ENCODE measurements at regions not wholly inside any gene's neighbourhood (a gene's known extent, or its start where the extent isn't known, plus 50 kb on each side); places are given as distances from the start of the nearest gene placed in this dataset.

DNA sequence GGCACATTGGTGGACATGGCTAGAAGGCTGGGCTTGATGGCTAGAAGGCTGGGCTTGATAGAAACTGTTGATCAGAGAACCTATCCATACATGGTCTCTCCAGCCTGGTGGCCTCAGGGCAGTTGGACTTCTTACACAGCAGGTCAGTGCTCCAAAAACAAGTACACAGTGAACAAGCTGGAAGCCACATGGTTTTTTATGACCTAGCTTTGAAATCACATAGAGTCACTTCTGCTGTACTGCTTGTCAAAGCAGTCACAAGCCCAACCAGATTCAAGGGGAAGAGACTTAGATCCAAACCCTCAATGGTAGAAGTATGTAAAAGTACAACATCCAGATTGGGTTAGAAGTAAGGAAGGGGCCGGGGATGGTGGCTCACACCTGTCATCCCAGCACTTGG lies 89.4 kb upstream of the HES1 start:
- Histone ChIP-seq H3K4me3 (no peak overlapping the region), H3K27me3 (replicated peaks in 1 of 7) (no peaks in the 10 kb centered on the region), H3K27ac (peak overlapping the region in 6 of 8 donors; percentile 35 to 78 (median 66)), H3K36me3 (no peaks in the 10 kb centered on the region), H3K4me1 (peaks cover 6 to 20% (median 17%) of the 10 kb centered on the region in 6 donors), H3K9me3 (peaks cover 6 to 18% (median 14%) of the 10 kb centered on the region in 8 donors)
- WGBS, 5 donors = 67 to 95% (median 88%) methylated on average over 1 of the region's 1 CpG
- DNase-seq = peak; percentile 35
- TF ChIP-seq POLR2A (IDR thresholded peaks at IDR 0.05) = no peak
- TF ChIP-seq CTCF (IDR thresholded peaks at IDR 0.05 in 8 of 11, conservative IDR thresholded peaks at IDR 0.05 in 3 of 11) = no peak
- no peak for TF ChIP-seq POLR2AphosphoS5 (IDR thresholded peaks at IDR 0.05)
- intact Hi-C loops (cut with DNase I; ENCODE audit: low total_unique reads) = no loop called here

DNA sequence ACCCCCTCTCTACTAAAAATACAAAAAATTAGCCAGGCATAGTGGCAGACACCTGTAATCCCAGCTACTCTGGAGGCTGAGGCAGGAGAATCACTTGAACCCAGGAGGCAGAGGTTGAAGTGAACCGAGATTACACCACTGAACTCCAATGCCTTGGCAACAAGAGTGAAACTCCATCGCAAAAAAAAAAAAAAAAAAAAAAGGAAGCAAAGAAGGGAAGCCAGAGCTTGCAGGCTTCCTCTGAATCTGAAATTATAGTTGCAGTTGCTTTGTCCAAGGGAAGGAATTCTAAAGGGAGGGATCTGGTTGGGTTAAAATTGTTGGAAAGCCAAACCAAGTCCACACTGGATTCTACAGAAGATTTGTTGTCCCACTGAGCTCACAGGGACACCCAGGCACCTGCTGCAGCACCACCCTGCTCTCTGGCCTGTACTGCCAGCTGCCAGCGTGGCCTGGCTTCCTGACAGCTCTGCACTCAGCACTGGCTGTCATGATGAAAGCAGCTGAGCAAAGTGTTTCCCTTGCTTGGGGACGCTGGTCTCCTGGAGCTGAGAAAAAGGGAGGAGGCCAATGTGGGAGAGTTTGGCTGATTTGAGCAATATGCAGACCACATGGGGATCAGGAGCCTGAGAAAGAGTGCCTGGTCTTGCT lies 88.8 kb upstream of the HES1 start:
- WGBS, 5 donors = 2 to 15% (median 9%) methylated on average over 4 of the region's 4 CpGs
- Histone ChIP-seq H3K9me3 (peaks cover 6 to 22% (median 17%) of the 10 kb centered on the region in 8 donors), H3K27me3 (replicated peaks in 1 of 7) (no peaks in the 10 kb centered on the region), H3K4me3 (no peak overlapping the region), H3K36me3 (no peaks in the 10 kb centered on the region), H3K4me1 (peaks cover 6 to 20% (median 17%) of the 10 kb centered on the region in 6 donors), H3K27ac (peak overlapping the region in 6 of 8 donors; percentile 35 to 78 (median 66))
- TF ChIP-seq POLR2A (IDR thresholded peaks at IDR 0.05) (no peak), POLR2AphosphoS5 (IDR thresholded peaks at IDR 0.05) (peak; percentile 36 to 67 (median 51)), CTCF (IDR thresholded peaks at IDR 0.05 in 8 of 11, conservative IDR thresholded peaks at IDR 0.05 in 3 of 11) (no peak)
- peak; percentile 86 for DNase-seq
- intact Hi-C loops (cut with DNase I; ENCODE audit: low total_unique reads) = no loop called here

DNA sequence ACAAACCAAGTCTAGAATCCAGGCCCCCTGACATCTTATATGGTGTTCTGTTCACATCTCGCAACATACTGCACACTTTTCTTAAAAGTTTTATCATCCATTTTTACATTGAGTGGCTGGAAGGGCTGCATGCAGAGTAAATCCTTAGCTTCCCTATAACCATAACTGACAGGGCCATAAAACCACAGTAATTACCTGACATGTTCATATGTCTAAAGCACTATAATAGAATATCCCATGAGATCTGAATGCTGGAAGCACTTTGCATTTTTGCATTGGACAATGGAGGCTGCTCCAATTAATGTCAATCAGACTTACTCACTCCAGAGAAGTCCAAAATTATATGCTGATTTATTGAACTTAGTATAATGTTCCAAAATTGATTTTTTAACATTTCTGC lies 86.6 kb upstream of the HES1 start:
- no peak overlapping the region for H3K4me3 ChIP-seq
- no peak for DNase-seq
- intact Hi-C loops (cut with DNase I; ENCODE audit: low total_unique reads) = no loop called here
- peaks cover 6 to 20% (median 17%) of the 10 kb centered on the region in 6 donors for H3K4me1 ChIP-seq
- peaks cover 6 to 22% (median 17%) of the 10 kb centered on the region in 8 donors for H3K9me3 ChIP-seq
- H3K36me3 ChIP-seq = no peaks in the 10 kb centered on the region
- no peak overlapping the region for H3K27ac ChIP-seq
- H3K27me3 ChIP-seq (replicated peaks in 1 of 7) = no peaks in the 10 kb centered on the region
- 91 to 100% (median 96%) methylated on average over 1 of the region's 1 CpG for WGBS, 5 donors
- TF ChIP-seq CTCF (IDR thresholded peaks at IDR 0.05 in 8 of 11, conservative IDR thresholded peaks at IDR 0.05 in 3 of 11) = no peak
- no peak for TF ChIP-seq POLR2A (IDR thresholded peaks at IDR 0.05)
- no peak for TF ChIP-seq POLR2AphosphoS5 (IDR thresholded peaks at IDR 0.05)

- 90 to 100% (median 96%) methylated on average over 1 of the region's 1 CpG for WGBS, 5 donors
- intact Hi-C loops (cut with DNase I; ENCODE audit: low total_unique reads) = no loop called here
Measured at GRCh38 chr3:194050782-194051320, 85.1 kb upstream of the HES1 start.

More at GRCh38 chr3:194050782-194051320, 85.1 kb upstream of the HES1 start:
- Histone ChIP-seq H3K27me3 (replicated peaks in 1 of 7) (no peaks in the 10 kb centered on the region), H3K4me3 (no peak overlapping the region), H3K36me3 (no peaks in the 10 kb centered on the region), H3K9me3 (peaks cover 6 to 22% (median 17%) of the 10 kb centered on the region in 8 donors), H3K4me1 (peaks cover 6 to 20% (median 17%) of the 10 kb centered on the region in 6 donors), H3K27ac (no peak overlapping the region)
- no peak for TF ChIP-seq POLR2A (IDR thresholded peaks at IDR 0.05)
- TF ChIP-seq CTCF (IDR thresholded peaks at IDR 0.05 in 8 of 11, conservative IDR thresholded peaks at IDR 0.05 in 3 of 11) = no peak
- no peak for TF ChIP-seq POLR2AphosphoS5 (IDR thresholded peaks at IDR 0.05)
- DNase-seq = no peak
